ENCODE measurements at regions not wholly inside any gene's neighbourhood (a gene's known extent, or its start where the extent isn't known, plus 50 kb on each side); places are given as distances from the start of the nearest gene placed in this dataset.

DNA sequence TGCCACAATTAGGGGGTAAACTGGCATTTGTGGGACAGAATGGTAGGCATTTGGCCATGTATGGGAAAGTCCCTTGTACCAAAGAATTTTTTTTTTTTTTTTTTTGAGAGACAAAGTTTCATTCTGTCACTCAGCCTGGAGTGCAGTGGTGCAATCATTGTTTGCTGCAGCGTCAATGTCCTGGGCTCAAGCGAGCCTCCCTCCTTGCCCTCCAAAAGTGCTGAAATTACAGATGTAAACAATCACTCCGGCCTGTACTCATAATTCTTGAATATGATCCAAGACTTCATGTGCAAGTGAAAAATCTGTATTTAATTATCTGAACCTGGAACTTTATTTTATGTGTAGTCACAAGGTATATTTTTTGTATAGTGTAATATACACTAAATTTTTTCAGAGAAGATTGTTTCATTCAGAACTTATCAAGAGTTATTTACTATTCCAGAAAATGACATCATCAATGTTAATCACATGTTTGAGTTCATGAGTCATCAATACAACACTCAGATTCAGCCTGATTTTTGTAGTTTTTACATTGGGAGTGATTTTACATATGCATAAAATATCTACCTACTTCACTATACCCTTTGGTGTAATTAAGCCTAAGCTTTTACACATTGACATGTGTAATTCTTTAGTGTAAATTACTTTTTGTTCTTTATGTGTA is 138.7 kb upstream of the L3MBTL4 start:
- Histone ChIP-seq H3K79me2 (ENCODE audit: insufficient read depth, low read length) (no peaks in the 10 kb centered on the region), H3K27me3 (ENCODE audit: control insufficient read depth in 2 of 2, insufficient read depth in 2 of 2, low read length in 2 of 2) (no peaks in the 10 kb centered on the region), H3K4me1 (ENCODE audit: control insufficient read depth in 1 of 2, insufficient read depth in 2 of 2, low read length in 2 of 2) (no peaks in the 10 kb centered on the region), H3K36me3 (replicated peaks in 1 of 2; ENCODE audit: control insufficient read depth in 1 of 2, insufficient read depth in 2 of 2, low read length in 2 of 2) (no peaks in the 10 kb centered on the region), H4K20me1 (ENCODE audit: insufficient read depth, low read length) (no peaks in the 10 kb centered on the region), H3K27ac (ENCODE audit: low read depth in 1 of 2, low read length in 2 of 2) (no peak overlapping the region), H2AFZ (ENCODE audit: insufficient read depth, low read depth, low read length, poor library complexity, severe bottlenecking) (no peak overlapping the region), H3K9ac (ENCODE audit: insufficient read depth, low read length, poor library complexity, severe bottlenecking) (no peak overlapping the region), H3K9me3 (replicated peaks in 1 of 2; ENCODE audit: control insufficient read depth in 1 of 2, insufficient read depth in 1 of 2, low read length in 2 of 2) (no peaks in the 10 kb centered on the region), H3K4me3 (replicated peaks in 1 of 3; ENCODE audit: low read depth in 2 of 3, low read length in 3 of 3) (no peak overlapping the region), H3K4me2 (replicated peaks; ENCODE audit: extremely low read depth, low read length, poor library complexity, severe bottlenecking) (no peak overlapping the region)
- H3K27me3 Mint-ChIP-seq (ENCODE audit: low read depth in 3 of 3): peaks cover 3 to 5% (median 4%) of the 10 kb centered on the region in 3 donors
- peaks cover 0 to 5% (median 2%) of the 10 kb centered on the region in 7 donors for H3K9me3 Mint-ChIP-seq
- H3K4me1 Mint-ChIP-seq: no peaks in the 10 kb centered on the region
- no peak overlapping the region for H3K4me3 Mint-ChIP-seq
- H3K36me3 Mint-ChIP-seq: no peaks in the 10 kb centered on the region
- no peak overlapping the region for H3K27ac Mint-ChIP-seq
- no peak for DNase-seq
- TF ChIP-seq, protein P1, sequence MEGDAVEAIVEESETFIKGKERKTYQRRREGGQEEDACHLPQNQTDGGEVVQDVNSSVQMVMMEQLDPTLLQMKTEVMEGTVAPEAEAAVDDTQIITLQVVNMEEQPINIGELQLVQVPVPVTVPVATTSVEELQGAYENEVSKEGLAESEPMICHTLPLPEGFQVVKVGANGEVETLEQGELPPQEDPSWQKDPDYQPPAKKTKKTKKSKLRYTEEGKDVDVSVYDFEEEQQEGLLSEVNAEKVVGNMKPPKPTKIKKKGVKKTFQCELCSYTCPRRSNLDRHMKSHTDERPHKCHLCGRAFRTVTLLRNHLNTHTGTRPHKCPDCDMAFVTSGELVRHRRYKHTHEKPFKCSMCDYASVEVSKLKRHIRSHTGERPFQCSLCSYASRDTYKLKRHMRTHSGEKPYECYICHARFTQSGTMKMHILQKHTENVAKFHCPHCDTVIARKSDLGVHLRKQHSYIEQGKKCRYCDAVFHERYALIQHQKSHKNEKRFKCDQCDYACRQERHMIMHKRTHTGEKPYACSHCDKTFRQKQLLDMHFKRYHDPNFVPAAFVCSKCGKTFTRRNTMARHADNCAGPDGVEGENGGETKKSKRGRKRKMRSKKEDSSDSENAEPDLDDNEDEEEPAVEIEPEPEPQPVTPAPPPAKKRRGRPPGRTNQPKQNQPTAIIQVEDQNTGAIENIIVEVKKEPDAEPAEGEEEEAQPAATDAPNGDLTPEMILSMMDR (IDR thresholded peaks at IDR 0.05): no peak
- intact Hi-C loops (cut with micrococcal nuclease): no loop called here
- 75% methylated on average over 2 of the region's 3 CpGs for WGBS (ENCODE audit: insufficient coverage)

DNA sequence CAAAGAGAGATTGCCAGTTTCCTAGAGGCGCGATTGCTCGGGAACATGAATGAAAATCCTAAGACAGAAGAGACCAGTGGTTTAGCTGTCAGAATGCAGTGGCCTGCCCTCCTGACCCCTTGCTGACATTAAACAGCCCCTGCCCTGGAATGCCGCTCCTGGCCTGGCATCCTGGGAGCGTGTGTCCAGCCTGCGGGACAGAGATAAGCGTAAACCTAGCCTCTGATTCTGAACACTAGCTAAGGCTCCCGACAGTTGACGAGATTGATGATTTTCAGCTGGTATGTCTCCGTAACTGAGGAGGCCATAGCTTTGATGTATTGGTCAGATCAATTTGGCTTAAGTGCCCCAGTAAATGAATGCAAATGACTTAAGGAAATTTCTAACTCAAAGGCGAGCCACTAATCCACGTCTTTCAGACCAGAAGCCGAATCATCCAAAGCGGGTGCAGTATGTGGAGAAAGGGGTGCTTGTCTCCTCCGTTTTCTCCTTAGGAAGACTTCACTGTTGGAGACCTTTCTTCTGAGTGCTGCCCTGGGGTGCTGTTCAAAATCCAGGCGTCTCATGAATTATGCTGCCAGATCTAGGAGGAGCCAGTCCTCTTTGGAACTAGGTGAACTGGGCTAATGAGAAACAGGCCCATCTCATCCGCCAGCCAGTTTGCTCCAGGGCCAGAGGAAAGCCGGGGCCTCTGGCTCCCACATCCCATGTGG is 142.5 kb upstream of the L3MBTL4 start:
- DNase-seq: no peak
- H3K79me2 ChIP-seq (ENCODE audit: insufficient read depth, low read length): no peaks in the 10 kb centered on the region
- Mint-ChIP-seq H3K9me3 (peaks cover 0 to 3% (median 0%) of the 10 kb centered on the region in 7 donors), H3K36me3 (no peaks in the 10 kb centered on the region), H3K4me3 (no peak overlapping the region), H3K27me3 (ENCODE audit: low read depth in 3 of 3) (peaks cover 4 to 7% (median 5%) of the 10 kb centered on the region in 3 donors), H3K4me1 (no peaks in the 10 kb centered on the region), H3K27ac (no peak overlapping the region)
- intact Hi-C loops (cut with micrococcal nuclease): no loop called here
- WGBS (ENCODE audit: insufficient coverage): 76% methylated on average over 16 of the region's 18 CpGs
- H3K9me3 ChIP-seq (replicated peaks in 1 of 2; ENCODE audit: control insufficient read depth in 1 of 2, insufficient read depth in 1 of 2, low read length in 2 of 2): no peaks in the 10 kb centered on the region
- H3K36me3 ChIP-seq (replicated peaks in 1 of 2; ENCODE audit: control insufficient read depth in 1 of 2, insufficient read depth in 2 of 2, low read length in 2 of 2): no peaks in the 10 kb centered on the region
- no peaks in the 10 kb centered on the region for H3K27me3 ChIP-seq (ENCODE audit: control insufficient read depth in 2 of 2, insufficient read depth in 2 of 2, low read length in 2 of 2)
- no peak overlapping the region for H2AFZ ChIP-seq (ENCODE audit: insufficient read depth, low read depth, low read length, poor library complexity, severe bottlenecking)
- no peak overlapping the region for H3K9ac ChIP-seq (ENCODE audit: insufficient read depth, low read length, poor library complexity, severe bottlenecking)
- H3K27ac ChIP-seq (ENCODE audit: low read depth in 1 of 2, low read length in 2 of 2): no peak overlapping the region
- TF ChIP-seq, protein P1 (IDR thresholded peaks at IDR 0.05): no peak
- no peak overlapping the region for H3K4me3 ChIP-seq (replicated peaks in 1 of 3; ENCODE audit: low read depth in 2 of 3, low read length in 3 of 3)
- H3K4me1 ChIP-seq (ENCODE audit: control insufficient read depth in 1 of 2, insufficient read depth in 2 of 2, low read length in 2 of 2): no peaks in the 10 kb centered on the region
- no peak overlapping the region for H3K4me2 ChIP-seq (replicated peaks; ENCODE audit: extremely low read depth, low read length, poor library complexity, severe bottlenecking)
- no peaks in the 10 kb centered on the region for H4K20me1 ChIP-seq (ENCODE audit: insufficient read depth, low read length)

Data from CD14-positive monocyte (primary cell).